Panc1 (cell line): ENCODE measurements at regions not wholly inside any gene's neighbourhood (a gene's known extent, or its start where the extent isn't known, plus 50 kb on each side); places are given as distances from the start of the nearest gene placed in this dataset.

Experiments used
- ATAC-seq: fragments of 200-7000 bp; cut with Tn5 transposase; 2 replicates; pipeline ENCODE4 v1.9.1; 2020; ENCODE audit warnings: mild to moderate bottlenecking, moderate library complexity
- BruUV-seq: library from RNA; stranded (reverse); fragments of 400-500 nt; replicated peaks from 2 replicates; lab custom pipeline; 2021; lab: Mats Ljungman, UMichigan
- CTCF ChIA-PET: fragments of 300-600 bp; sonication (Branson Sonifier 250); formaldehyde crosslinking; loops from one replicate; lab custom pipeline; 2022; ENCODE audit warnings: antibody characterized with exemption; lab: Charles Lee
- POLR2A ChIA-PET: fragments of 300-600 bp; sonication (Branson Sonifier 250); formaldehyde crosslinking; loops from one replicate; lab custom pipeline; 2022; ENCODE audit warnings: antibody characterized with exemption; lab: Charles Lee
- DNase-seq: peaks from one replicate; pipeline ENCODE4 v3.0.0-alpha.2; 2010; ENCODE audit warnings: low read depth, low spot score
- H3K27ac ChIP-seq: 2 replicates; pipeline ENCODE4 v1.5.1; 2011; ENCODE audit warnings: mild to moderate bottlenecking, low read length, inconsistent platforms
- H3K27me3 ChIP-seq: fragments of 200-500 bp; sonication (Bioruptor generic); 2 replicates; pipeline ENCODE4 v1.6.0; 2014; ENCODE audit warnings: low read length, inconsistent platforms; ENCODE audit not compliant: control insufficient read depth, insufficient read depth
- H3K36me3 ChIP-seq: fragments of 200-500 bp; sonication (Bioruptor generic); 2 replicates; pipeline ENCODE4 v1.5.1; 2014; ENCODE audit warnings: inconsistent platforms, mild to moderate bottlenecking, low read length, moderate library complexity; ENCODE audit not compliant: control insufficient read depth, insufficient read depth
- H3K4me1 ChIP-seq: 2 replicates; pipeline ENCODE4 v1.5.1; 2011; ENCODE audit warnings: inconsistent platforms, mild to moderate bottlenecking, low read length, moderate library complexity; ENCODE audit not compliant: control insufficient read depth, insufficient read depth
- H3K4me3 ChIP-seq, 2 experiments: 2 replicates each; pipeline ENCODE4 v1.5.1; 2011 to 2012; ENCODE audit warnings: low read depth in 2 of 2, low read length in 2 of 2, mild to moderate bottlenecking in 2 of 2, inconsistent platforms in 1 of 2, moderate library complexity in 1 of 2
- H3K9me3 ChIP-seq: fragments of 200-500 bp; sonication (Bioruptor generic); 2 replicates; pipeline ENCODE4 v1.5.1; 2014; ENCODE audit warnings: low read depth, mild to moderate bottlenecking, inconsistent platforms, low read length, moderate library complexity; ENCODE audit not compliant: control insufficient read depth, insufficient read depth
- CTCF ChIP-seq: fragments of 450-650 bp; IDR thresholded peaks from 2 replicates; pipeline ENCODE4 v1.5.1; 2017; ENCODE audit warnings: mild to moderate bottlenecking
- POLR2AphosphoS5 ChIP-seq: IDR thresholded peaks from 2 replicates; pipeline ENCODE4 v1.6.1; 2012; ENCODE audit warnings: mild to moderate bottlenecking, low read depth, low read length, moderate library complexity
- REST ChIP-seq, 2 experiments: IDR thresholded peaks; 2 replicates each; pipeline ENCODE4 v1.6.1; 2011 to 2012; ENCODE audit warnings: low read depth in 2 of 2, control low read depth in 1 of 2, low read length in 1 of 2, mild to moderate bottlenecking in 1 of 2, moderate library complexity in 1 of 2; ENCODE audit not compliant: insufficient read depth in 1 of 2
- SIN3A ChIP-seq: IDR thresholded peaks from 2 replicates; pipeline ENCODE4 v1.6.1; 2012; ENCODE audit warnings: low read depth, mild to moderate bottlenecking, low read length, moderate library complexity, borderline replicate concordance; ENCODE audit not compliant: insufficient read depth
- TCF7L2 ChIP-seq: IDR thresholded peaks from 2 replicates; pipeline ENCODE4 v1.6.1; 2011; ENCODE audit warnings: mild to moderate bottlenecking, low read depth, low read length, inconsistent platforms
- in situ Hi-C: cut with HindIII; loops from 2 replicates; pipeline ENCODE4 v1.10.0; 2016; ENCODE audit warnings: low sequenced_read_pairs, low pct_unique_long_range_greater_than_20kb
- intact Hi-C: fragments of 100-400 bp; cut with micrococcal nuclease; formaldehyde crosslinking; loops from one replicate; pipeline ENCODE4 v1.10.0; 2022; ENCODE audit not compliant: unreplicated experiment

- no peak for TF ChIP-seq REST (IDR thresholded peaks at IDR 0.05; ENCODE audit: insufficient read depth in 1 of 2, low read depth in 2 of 2, low read length in 1 of 2)
- no peak for TF ChIP-seq CTCF
- TF ChIP-seq TCF7L2: no peak
- TF ChIP-seq POLR2AphosphoS5: no peak
- no peak for TF ChIP-seq SIN3A
- intact Hi-C loops: no loop called here
- Histone ChIP-seq H3K9me3 (no peaks in the 10 kb centered on the region), H3K36me3 (no peaks in the 10 kb centered on the region), H3K4me3 (no peak overlapping the region), H3K27me3 (no peaks in the 10 kb centered on the region), H3K4me1 (no peaks in the 10 kb centered on the region), H3K27ac (no peak overlapping the region)
- ATAC-seq (no peak), DNase-seq (no peak)
- in situ Hi-C loops: no loop called here
- ChIA-PET CTCF (interaction anchor here (1.0 kb wide), 1 partner anchor 26 kb away, joined by 3 read pairs; no protein-coding TSS in a partner anchor), POLR2A (no interaction called here)
- BruUV-seq: no TSS peak
Observed at GRCh38 chr15:91535856-91536500, 317.5 kb upstream of the SLCO3A1 start.

- intact Hi-C loops: no loop called here
- CTCF ChIA-PET: no interaction called here
Observed at GRCh38 chr15:91537856-91538255, 315.7 kb upstream of the SLCO3A1 start.

More at GRCh38 chr15:91537856-91538255, 315.7 kb upstream of the SLCO3A1 start:
- no peaks in the 10 kb centered on the region for H3K4me1 ChIP-seq
- H3K4me3 ChIP-seq: no peak overlapping the region
- no peaks in the 10 kb centered on the region for H3K9me3 ChIP-seq
- no peaks in the 10 kb centered on the region for H3K36me3 ChIP-seq
- H3K27ac ChIP-seq: no peak overlapping the region
- DNase-seq (no peak), ATAC-seq (no peak)
- TF ChIP-seq CTCF: no peak
- no peak for TF ChIP-seq POLR2AphosphoS5
- TF ChIP-seq SIN3A: no peak
- no peak for TF ChIP-seq TCF7L2
- no peak for TF ChIP-seq REST (IDR thresholded peaks at IDR 0.05; ENCODE audit: insufficient read depth in 1 of 2, low read depth in 2 of 2, low read length in 1 of 2)
- POLR2A ChIA-PET: interaction anchor here (0.6 kb wide), 1 partner anchor 1333 kb away, joined by 3 read pairs; no protein-coding TSS in a partner anchor
- in situ Hi-C loops: no loop called here
- H3K27me3 ChIP-seq: no peaks in the 10 kb centered on the region
- BruUV-seq: no TSS peak
